ENCODE measurements at regions not wholly inside any gene's neighbourhood (a gene's known extent, or its start where the extent isn't known, plus 50 kb on each side); places are given as distances from the start of the nearest gene placed in this dataset.

GRCh38 chr21:22584308-22584707, 1586.1 kb downstream of the NCAM2 start:
- no peak for DNase-seq

GRCh38 chr21:22585558-22585957, 1587.3 kb downstream of the NCAM2 start:
- no peak for DNase-seq

- no peak for DNase-seq
Measured at GRCh38 chr21:22597660-22598255, 1599.5 kb downstream of the NCAM2 start.

GRCh38 chr21:22609802-22610201, 1611.6 kb downstream of the NCAM2 start:
- no peak for DNase-seq

GRCh38 chr21:22627911-22628310, 1629.7 kb downstream of the NCAM2 start:
- DNase-seq = no peak

- no peak for DNase-seq
Measured at GRCh38 chr21:22630953-22631465, 1632.8 kb downstream of the NCAM2 start.

- no peak for DNase-seq
Measured at GRCh38 chr21:22632176-22632575, 1634.0 kb downstream of the NCAM2 start.

- DNase-seq = no peak
Measured at GRCh38 chr21:22649246-22649645, 1651.0 kb downstream of the NCAM2 start.

GRCh38 chr21:22650226-22650625, 1652.0 kb downstream of the NCAM2 start:
- no peak for DNase-seq

- no peak for DNase-seq
Measured at GRCh38 chr21:22657781-22658180, 1659.6 kb downstream of the NCAM2 start.

- no peak for DNase-seq
Measured at GRCh38 chr21:22670148-22670547, 1671.9 kb downstream of the NCAM2 start.

GRCh38 chr21:22679207-22679606, 1681.0 kb downstream of the NCAM2 start:
- no peak for DNase-seq

GRCh38 chr21:22691658-22692057, 1693.4 kb downstream of the NCAM2 start:
- DNase-seq = no peak

GRCh38 chr21:22703521-22703920, 1705.3 kb downstream of the NCAM2 start:
- no peak for DNase-seq

GRCh38 chr21:22710721-22711120, 1712.5 kb downstream of the NCAM2 start:
- no peak for DNase-seq

GRCh38 chr21:22711636-22712035, 1713.4 kb downstream of the NCAM2 start:
- DNase-seq = no peak

GRCh38 chr21:22725436-22725835, 1727.2 kb downstream of the NCAM2 start:
- no peak for DNase-seq

- DNase-seq = no peak
Measured at GRCh38 chr21:22728091-22728490, 1729.9 kb downstream of the NCAM2 start.

- DNase-seq = no peak
Measured at GRCh38 chr21:22743085-22743484, 1744.9 kb downstream of the NCAM2 start.

GRCh38 chr21:22754746-22755145, 1756.5 kb downstream of the NCAM2 start:
- no peak for DNase-seq

GRCh38 chr21:22758478-22758877, 1760.3 kb downstream of the NCAM2 start:
- no peak for DNase-seq

GRCh38 chr21:22762463-22762862, 1764.3 kb downstream of the NCAM2 start:
- no peak for DNase-seq

GRCh38 chr21:22763442-22763841, 1765.2 kb downstream of the NCAM2 start:
- no peak for DNase-seq

GRCh38 chr21:22764222-22764621, 1766.0 kb downstream of the NCAM2 start:
- no peak for DNase-seq

- DNase-seq = no peak
Measured at GRCh38 chr21:22791376-22791775, 1793.2 kb downstream of the NCAM2 start.
